ENCODE measurements at regions not wholly inside any gene's neighbourhood (a gene's known extent, or its start where the extent isn't known, plus 50 kb on each side); places are given as distances from the start of the nearest gene placed in this dataset.
A peak's percentile ranks its signal among the peaks of the same experiment; 100 is the strongest.

- no peaks in the 10 kb centered on the region for H3K27me3 Mint-ChIP-seq
- peaks cover 3% of the 10 kb centered on the region for H3K9me3 Mint-ChIP-seq
- peak overlapping the region; percentile 79 for H3K4me3 Mint-ChIP-seq
- ATAC-seq (replicated peaks): peak; percentile 98
- H3K27ac Mint-ChIP-seq: peak overlapping the region; percentile 78
- no peaks in the 10 kb centered on the region for H3K36me3 Mint-ChIP-seq (ENCODE audit: low read depth)
- H3K4me1 Mint-ChIP-seq: peaks cover 39% of the 10 kb centered on the region
These were observed 403.4 kb upstream of the SUCLG2 start for GRCh38 chr3:68057637-68058320.

- Mint-ChIP-seq H3K27ac (no peak overlapping the region), H3K36me3 (ENCODE audit: low read depth) (no peaks in the 10 kb centered on the region)
These were observed 402.1 kb upstream of the SUCLG2 start for GRCh38 chr3:68056556-68056955.

GRCh38 chr3:68055215-68055614, 400.8 kb upstream of the SUCLG2 start:
- Mint-ChIP-seq H3K4me1 (peaks cover 37% of the 10 kb centered on the region), H3K27me3 (peaks cover 6% of the 10 kb centered on the region), H3K27ac (no peak overlapping the region), H3K36me3 (ENCODE audit: low read depth) (no peaks in the 10 kb centered on the region), H3K4me3 (no peak overlapping the region), H3K9me3 (peaks cover 9% of the 10 kb centered on the region)
- no peak for ATAC-seq (replicated peaks)

More at GRCh38 chr3:68056556-68056955, 402.1 kb upstream of the SUCLG2 start:
- Mint-ChIP-seq H3K4me3 (peak overlapping the region; percentile 79), H3K27me3 (peaks cover 6% of the 10 kb centered on the region), H3K9me3 (peaks cover 9% of the 10 kb centered on the region), H3K4me1 (peaks cover 46% of the 10 kb centered on the region)
- no peak for ATAC-seq (replicated peaks)

- peaks cover 7% of the 10 kb centered on the region for H3K4me1 Mint-ChIP-seq
- no peaks in the 10 kb centered on the region for H3K36me3 Mint-ChIP-seq (ENCODE audit: low read depth)
- H3K4me3 Mint-ChIP-seq: no peak overlapping the region
- no peak overlapping the region for H3K27ac Mint-ChIP-seq
- H3K27me3 Mint-ChIP-seq: peaks cover 6% of the 10 kb centered on the region
- H3K9me3 Mint-ChIP-seq: peaks cover 6% of the 10 kb centered on the region
- no peak for ATAC-seq (replicated peaks)
These were observed 395.4 kb upstream of the SUCLG2 start for GRCh38 chr3:68049776-68050175.

GRCh38 chr3:68045976-68046375, 391.6 kb upstream of the SUCLG2 start:
- H3K4me3 Mint-ChIP-seq: no peak overlapping the region
- no peaks in the 10 kb centered on the region for H3K27me3 Mint-ChIP-seq
- ATAC-seq (replicated peaks): no peak
- H3K27ac Mint-ChIP-seq: no peak overlapping the region
- no peaks in the 10 kb centered on the region for H3K9me3 Mint-ChIP-seq
- no peaks in the 10 kb centered on the region for H3K4me1 Mint-ChIP-seq
- no peaks in the 10 kb centered on the region for H3K36me3 Mint-ChIP-seq (ENCODE audit: low read depth)

GRCh38 chr3:68033867-68034266, 379.5 kb upstream of the SUCLG2 start:
- no peaks in the 10 kb centered on the region for H3K4me1 Mint-ChIP-seq
- ATAC-seq (replicated peaks): no peak
- no peaks in the 10 kb centered on the region for H3K36me3 Mint-ChIP-seq (ENCODE audit: low read depth)

GRCh38 chr3:68032209-68032608, 377.8 kb upstream of the SUCLG2 start:
- Mint-ChIP-seq H3K27me3 (no peaks in the 10 kb centered on the region), H3K4me1 (no peaks in the 10 kb centered on the region), H3K27ac (no peak overlapping the region), H3K4me3 (no peak overlapping the region), H3K36me3 (ENCODE audit: low read depth) (no peaks in the 10 kb centered on the region), H3K9me3 (no peaks in the 10 kb centered on the region)
- no peak for ATAC-seq (replicated peaks)

More at GRCh38 chr3:68033867-68034266, 379.5 kb upstream of the SUCLG2 start:
- Mint-ChIP-seq H3K27me3 (no peaks in the 10 kb centered on the region), H3K4me3 (no peak overlapping the region), H3K27ac (no peak overlapping the region), H3K9me3 (no peaks in the 10 kb centered on the region)

GRCh38 chr3:68025189-68025588, 370.8 kb upstream of the SUCLG2 start:
- Mint-ChIP-seq H3K4me1 (no peaks in the 10 kb centered on the region), H3K27ac (no peak overlapping the region), H3K9me3 (no peaks in the 10 kb centered on the region), H3K36me3 (ENCODE audit: low read depth) (no peaks in the 10 kb centered on the region), H3K27me3 (no peaks in the 10 kb centered on the region), H3K4me3 (no peak overlapping the region)
- ATAC-seq (replicated peaks): no peak

GRCh38 chr3:68019876-68020275, 365.5 kb upstream of the SUCLG2 start:
- Mint-ChIP-seq H3K4me1 (no peaks in the 10 kb centered on the region), H3K36me3 (ENCODE audit: low read depth) (no peaks in the 10 kb centered on the region), H3K4me3 (no peak overlapping the region), H3K27ac (no peak overlapping the region), H3K9me3 (no peaks in the 10 kb centered on the region), H3K27me3 (no peaks in the 10 kb centered on the region)
- ATAC-seq (replicated peaks): no peak

GRCh38 chr3:68018275-68018674, 363.9 kb upstream of the SUCLG2 start:
- H3K27ac Mint-ChIP-seq: no peak overlapping the region
- H3K27me3 Mint-ChIP-seq: no peaks in the 10 kb centered on the region
- H3K36me3 Mint-ChIP-seq (ENCODE audit: low read depth): no peaks in the 10 kb centered on the region
- H3K4me1 Mint-ChIP-seq: no peaks in the 10 kb centered on the region
- no peak for ATAC-seq (replicated peaks)
- H3K4me3 Mint-ChIP-seq: no peak overlapping the region
- no peaks in the 10 kb centered on the region for H3K9me3 Mint-ChIP-seq

GRCh38 chr3:68017069-68017468, 362.7 kb upstream of the SUCLG2 start:
- no peaks in the 10 kb centered on the region for H3K9me3 Mint-ChIP-seq
- no peak for ATAC-seq (replicated peaks)
- H3K27me3 Mint-ChIP-seq: no peaks in the 10 kb centered on the region
- H3K4me3 Mint-ChIP-seq: no peak overlapping the region
- H3K36me3 Mint-ChIP-seq (ENCODE audit: low read depth): no peaks in the 10 kb centered on the region
- H3K27ac Mint-ChIP-seq: no peak overlapping the region
- no peaks in the 10 kb centered on the region for H3K4me1 Mint-ChIP-seq

- Mint-ChIP-seq H3K4me1 (peaks cover 6% of the 10 kb centered on the region), H3K27ac (no peak overlapping the region), H3K4me3 (no peak overlapping the region), H3K9me3 (no peaks in the 10 kb centered on the region), H3K36me3 (ENCODE audit: low read depth) (no peaks in the 10 kb centered on the region), H3K27me3 (peaks cover 12% of the 10 kb centered on the region)
- ATAC-seq (replicated peaks): no peak
These were observed 355.5 kb upstream of the SUCLG2 start for GRCh38 chr3:68009900-68010299.

- Mint-ChIP-seq H3K36me3 (ENCODE audit: low read depth) (no peaks in the 10 kb centered on the region), H3K4me1 (peaks cover 6% of the 10 kb centered on the region), H3K27me3 (peaks cover 13% of the 10 kb centered on the region), H3K9me3 (no peaks in the 10 kb centered on the region), H3K4me3 (peak overlapping the region; percentile 68), H3K27ac (peak overlapping the region; percentile 3)
- peak; percentile 73 for ATAC-seq (replicated peaks)
These were observed 353.3 kb upstream of the SUCLG2 start for GRCh38 chr3:68007621-68008226.

GRCh38 chr3:68006646-68007045, 352.2 kb upstream of the SUCLG2 start:
- peaks cover 6% of the 10 kb centered on the region for H3K4me1 Mint-ChIP-seq
- no peak for ATAC-seq (replicated peaks)
- peaks cover 16% of the 10 kb centered on the region for H3K27me3 Mint-ChIP-seq
- H3K4me3 Mint-ChIP-seq: peak overlapping the region; percentile 68
- peaks cover 2% of the 10 kb centered on the region for H3K9me3 Mint-ChIP-seq
- no peak overlapping the region for H3K27ac Mint-ChIP-seq
- no peaks in the 10 kb centered on the region for H3K36me3 Mint-ChIP-seq (ENCODE audit: low read depth)

- H3K27me3 Mint-ChIP-seq: peaks cover 25% of the 10 kb centered on the region
- no peak overlapping the region for H3K27ac Mint-ChIP-seq
- no peak overlapping the region for H3K4me3 Mint-ChIP-seq
- H3K9me3 Mint-ChIP-seq: peaks cover 8% of the 10 kb centered on the region
- H3K4me1 Mint-ChIP-seq: peaks cover 6% of the 10 kb centered on the region
- H3K36me3 Mint-ChIP-seq (ENCODE audit: low read depth): no peaks in the 10 kb centered on the region
- no peak for ATAC-seq (replicated peaks)
These were observed 349.7 kb upstream of the SUCLG2 start for GRCh38 chr3:68004091-68004490.

All from activated T-helper 17 cell treated with anti-CD3 and anti-CD28 coated beads, Interleukin-2, amount 50 U/mL, for 72 hours (primary cell).